IPS-20b (cell line): ENCODE measurements at regions not wholly inside any gene's neighbourhood (a gene's known extent, or its start where the extent isn't known, plus 50 kb on each side); places are given as distances from the start of the nearest gene placed in this dataset.

ENCODE experiments used
- H3K27ac ChIP-seq: one replicate; pipeline ENCODE4 v1.5.1; 2013; ENCODE audit warnings: low read length
- H3K27me3 ChIP-seq: 2 replicates; pipeline ENCODE4 v1.6.1; 2013; ENCODE audit warnings: mild to moderate bottlenecking, low read length, inconsistent platforms; ENCODE audit not compliant: insufficient read depth
- H3K36me3 ChIP-seq: 2 replicates; pipeline ENCODE4 v1.6.1; 2013; ENCODE audit warnings: low read depth, mild to moderate bottlenecking, inconsistent platforms, low read length, moderate library complexity; ENCODE audit not compliant: insufficient read depth
- H3K4me1 ChIP-seq: 2 replicates; pipeline ENCODE4 v1.6.1; 2013; ENCODE audit warnings: mild to moderate bottlenecking, control low read depth, inconsistent platforms, low read length, moderate library complexity; ENCODE audit not compliant: insufficient read depth
- H3K4me3 ChIP-seq: 2 replicates; pipeline ENCODE4 v1.5.1; 2013; ENCODE audit warnings: mild to moderate bottlenecking, low read length, inconsistent platforms
- H3K9ac ChIP-seq: 2 replicates; pipeline ENCODE4 v1.6.1; 2013; ENCODE audit warnings: low read depth, mild to moderate bottlenecking, inconsistent platforms, low read length, moderate library complexity
- H3K9me3 ChIP-seq: 2 replicates; pipeline ENCODE4 v1.6.1; 2013; ENCODE audit warnings: mild to moderate bottlenecking, low read depth, low read length, inconsistent platforms; ENCODE audit not compliant: insufficient read depth

DNA sequence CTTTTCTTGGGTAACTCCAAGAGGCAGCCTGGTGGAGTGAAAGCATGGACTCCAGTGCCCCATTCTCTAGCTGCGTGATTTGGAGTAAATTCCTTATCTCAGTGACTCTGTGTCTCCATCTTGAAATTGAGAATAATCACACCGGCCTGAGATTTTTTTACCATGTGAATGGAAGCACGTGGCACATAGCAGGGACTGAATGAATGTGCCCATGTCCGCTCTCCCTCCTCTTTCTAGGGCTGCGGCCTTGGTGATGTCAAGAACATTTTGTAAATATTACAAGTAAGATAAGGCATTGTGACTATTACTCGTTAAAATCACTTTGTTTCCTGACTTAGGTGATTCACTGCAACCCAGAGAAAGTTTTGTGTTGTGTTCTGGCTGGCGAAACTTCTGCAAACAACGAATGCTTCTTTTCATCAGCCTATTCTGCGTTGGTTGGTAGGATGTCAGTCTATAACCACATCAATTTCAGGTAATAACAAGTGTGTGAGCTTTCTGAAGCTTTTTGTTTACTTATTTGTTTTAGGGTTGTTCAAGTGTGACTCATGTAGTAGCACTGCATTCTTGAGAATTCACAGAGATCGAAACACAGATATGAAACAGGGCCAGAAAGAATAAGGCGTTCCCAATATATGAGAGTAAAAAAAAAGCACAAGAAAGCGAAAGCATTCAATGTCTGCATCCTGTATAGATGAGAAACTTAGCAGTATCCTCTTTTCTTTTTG, 135.7 kb upstream of the SLC45A1 start:
- no peaks in the 10 kb centered on the region for H3K27me3 ChIP-seq
- H3K9ac ChIP-seq = no peak overlapping the region
- H3K9me3 ChIP-seq = peaks cover 6% of the 10 kb centered on the region
- no peak overlapping the region for H3K4me3 ChIP-seq
- no peaks in the 10 kb centered on the region for H3K36me3 ChIP-seq
- H3K4me1 ChIP-seq = no peaks in the 10 kb centered on the region
- no peak overlapping the region for H3K27ac ChIP-seq

DNA sequence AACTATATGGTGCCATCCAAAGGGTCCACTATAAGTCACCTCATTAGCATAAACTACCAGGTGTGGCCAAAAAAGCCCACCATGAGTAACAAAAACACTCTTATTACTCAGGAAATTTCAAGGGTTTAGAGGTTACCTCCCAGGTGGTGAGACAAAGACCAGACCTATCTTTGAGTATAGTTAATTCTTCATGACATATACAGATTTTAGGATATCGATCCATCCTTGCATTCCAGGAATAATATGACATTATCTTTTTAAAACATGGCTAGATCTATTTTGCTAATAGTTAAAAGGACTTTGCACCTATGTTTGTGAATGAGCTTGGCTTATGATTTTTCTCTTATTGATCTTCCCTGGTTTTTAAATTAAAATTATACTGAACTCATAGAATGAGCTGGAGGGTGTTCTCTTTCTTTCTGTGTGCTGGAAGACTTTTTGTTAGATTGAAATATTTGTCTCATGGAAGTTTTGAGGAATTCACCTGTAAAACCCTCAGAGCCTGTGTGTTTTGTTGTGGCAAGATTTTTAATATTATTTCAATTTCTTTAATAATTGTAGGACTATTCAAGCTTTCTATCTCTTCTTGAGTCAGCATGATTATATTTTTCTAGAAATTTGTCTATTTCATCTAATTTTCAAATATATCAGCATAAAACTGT, 138.7 kb upstream of the SLC45A1 start:
- Histone ChIP-seq H3K9ac (no peak overlapping the region), H3K36me3 (no peaks in the 10 kb centered on the region), H3K4me1 (no peaks in the 10 kb centered on the region), H3K27ac (no peak overlapping the region), H3K27me3 (no peaks in the 10 kb centered on the region), H3K4me3 (no peak overlapping the region), H3K9me3 (peaks cover 6% of the 10 kb centered on the region)

DNA sequence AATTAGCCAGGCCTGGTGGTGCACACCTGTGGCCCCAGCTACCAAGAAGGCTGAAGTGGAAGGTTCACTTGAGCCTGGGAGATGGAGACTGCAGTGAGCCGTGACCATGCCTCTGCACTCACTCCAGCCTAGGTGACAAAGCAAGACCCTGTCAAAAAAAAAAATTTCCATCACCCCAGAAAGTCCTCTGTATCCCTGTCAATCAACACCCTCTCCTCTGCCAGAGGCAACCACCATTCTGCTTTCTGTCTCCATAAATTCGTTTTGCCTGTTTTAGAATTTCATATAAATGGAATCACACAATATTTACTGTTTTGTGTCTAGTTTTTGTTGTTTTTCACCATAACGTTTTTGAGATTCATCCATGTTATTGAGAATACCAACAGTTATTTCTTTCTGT, 141.6 kb upstream of the SLC45A1 start:
- Histone ChIP-seq H3K27ac (no peak overlapping the region), H3K9me3 (peaks cover 6% of the 10 kb centered on the region), H3K4me3 (no peak overlapping the region)

DNA sequence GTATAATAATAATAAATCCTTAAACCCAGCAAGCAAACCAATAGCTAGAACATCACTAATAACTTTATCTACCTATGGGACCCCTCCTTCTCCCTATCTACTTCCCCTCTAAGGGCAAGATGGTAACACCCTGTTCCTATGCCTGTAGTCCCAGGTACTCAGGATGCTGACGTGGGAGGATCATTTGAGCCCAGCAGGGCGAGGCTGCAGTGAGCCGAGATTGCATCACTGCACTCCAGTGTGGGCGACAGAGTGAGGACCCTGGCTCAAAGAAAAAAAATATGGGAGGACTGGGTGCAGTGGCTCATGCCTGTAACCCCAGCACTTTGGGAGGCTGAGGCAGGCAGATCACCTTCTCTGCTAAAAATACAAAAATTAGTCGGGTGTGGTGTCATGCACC, 143.1 kb upstream of the SLC45A1 start:
- Histone ChIP-seq H3K4me3 (no peak overlapping the region), H3K27ac (no peak overlapping the region), H3K9ac (no peak overlapping the region), H3K9me3 (peaks cover 6% of the 10 kb centered on the region), H3K4me1 (0 out of 2 replicates have a peak, but pooled peaks cover 4% of the 10 kb centered on the region), H3K27me3 (no peaks in the 10 kb centered on the region), H3K36me3 (no peaks in the 10 kb centered on the region)

More for the DNA sequence above, 141.6 kb upstream of the SLC45A1 start:
- Histone ChIP-seq H3K36me3 (no peaks in the 10 kb centered on the region), H3K4me1 (no peaks in the 10 kb centered on the region), H3K9ac (no peak overlapping the region), H3K27me3 (no peaks in the 10 kb centered on the region)

DNA sequence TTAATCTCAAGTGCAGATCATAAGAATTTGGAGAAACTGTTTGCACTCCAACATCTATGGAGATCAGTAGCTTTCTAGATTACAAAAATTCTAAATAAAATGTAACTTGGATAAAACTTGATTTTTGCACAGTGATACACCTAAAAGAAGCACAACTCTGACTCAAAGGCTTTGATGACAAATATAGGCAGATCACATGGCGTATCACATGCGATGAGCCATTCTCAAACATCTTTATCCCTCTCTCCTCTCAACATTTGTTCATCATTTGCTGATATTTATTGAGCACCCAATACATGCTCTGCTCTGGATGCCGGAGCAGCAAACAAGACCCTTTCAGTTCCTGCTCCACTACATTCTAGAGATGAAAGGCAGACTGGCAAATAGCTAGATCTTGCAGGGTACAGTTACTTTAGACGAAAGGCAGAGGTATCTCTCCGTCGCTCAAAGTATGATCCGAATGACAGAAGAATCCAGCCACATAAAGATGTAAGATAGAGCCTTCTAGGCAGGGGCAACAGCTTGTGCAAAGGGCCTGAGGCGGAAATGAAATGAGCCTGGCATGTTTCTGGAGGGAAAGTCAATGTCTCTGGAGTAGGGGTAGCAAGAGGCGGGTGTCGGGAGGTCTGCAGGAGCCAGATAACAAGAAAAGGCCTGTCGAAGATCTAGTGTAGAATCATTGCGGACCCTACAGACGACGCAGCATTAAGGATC, 145.8 kb upstream of the ERRFI1 start:
- Histone ChIP-seq H3K27ac (no peak overlapping the region), H3K27me3 (no peaks in the 10 kb centered on the region), H3K4me1 (peaks cover 8% of the 10 kb centered on the region; the same call in 1 of the 2 replicates), H3K9ac (no peak overlapping the region), H3K4me3 (no peak overlapping the region), H3K9me3 (no peaks in the 10 kb centered on the region), H3K36me3 (no peaks in the 10 kb centered on the region)

DNA sequence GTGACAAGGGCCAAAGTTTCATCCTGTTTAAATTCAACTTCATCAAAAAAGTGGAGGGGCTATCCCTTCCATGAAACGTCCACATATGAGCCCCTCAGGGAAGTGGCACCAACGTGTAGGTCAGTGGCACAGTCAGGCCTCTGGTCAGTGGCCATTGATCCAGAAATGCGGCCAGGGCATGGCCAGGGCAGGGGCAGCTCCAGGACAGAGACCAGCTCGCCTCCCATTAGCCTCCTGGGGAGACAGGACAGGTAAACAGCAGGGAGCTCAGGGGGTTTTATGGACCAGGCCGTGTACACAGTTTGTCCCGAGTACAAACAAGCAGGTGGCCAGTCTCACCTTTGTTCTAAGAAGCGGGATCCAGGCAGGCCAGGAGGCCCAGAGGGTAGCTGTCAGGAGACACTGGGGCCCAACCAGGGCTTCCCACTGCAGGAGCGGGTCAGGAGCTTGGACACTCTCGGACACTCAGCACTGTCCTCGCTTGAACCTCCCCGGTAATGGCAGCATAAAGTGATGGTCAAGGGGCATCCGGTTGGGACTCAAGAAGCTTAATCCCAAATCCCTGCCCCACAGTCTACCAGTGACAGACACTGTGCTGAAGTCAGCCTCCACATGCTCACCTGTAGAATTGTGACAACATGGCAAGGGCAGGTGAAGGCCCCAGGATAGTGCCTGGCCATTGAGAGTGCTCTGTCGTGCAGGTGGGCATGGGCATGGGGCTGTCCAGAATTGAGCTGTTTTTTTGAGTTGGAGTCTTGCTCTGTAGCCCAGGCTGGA, 144.1 kb upstream of the ERRFI1 start:
- no peaks in the 10 kb centered on the region for H3K27me3 ChIP-seq
- H3K4me3 ChIP-seq = no peak overlapping the region
- no peaks in the 10 kb centered on the region for H3K9me3 ChIP-seq
- H3K36me3 ChIP-seq = no peaks in the 10 kb centered on the region
- H3K4me1 ChIP-seq = peaks cover 16% of the 10 kb centered on the region
- no peak overlapping the region for H3K27ac ChIP-seq
- no peak overlapping the region for H3K9ac ChIP-seq

DNA sequence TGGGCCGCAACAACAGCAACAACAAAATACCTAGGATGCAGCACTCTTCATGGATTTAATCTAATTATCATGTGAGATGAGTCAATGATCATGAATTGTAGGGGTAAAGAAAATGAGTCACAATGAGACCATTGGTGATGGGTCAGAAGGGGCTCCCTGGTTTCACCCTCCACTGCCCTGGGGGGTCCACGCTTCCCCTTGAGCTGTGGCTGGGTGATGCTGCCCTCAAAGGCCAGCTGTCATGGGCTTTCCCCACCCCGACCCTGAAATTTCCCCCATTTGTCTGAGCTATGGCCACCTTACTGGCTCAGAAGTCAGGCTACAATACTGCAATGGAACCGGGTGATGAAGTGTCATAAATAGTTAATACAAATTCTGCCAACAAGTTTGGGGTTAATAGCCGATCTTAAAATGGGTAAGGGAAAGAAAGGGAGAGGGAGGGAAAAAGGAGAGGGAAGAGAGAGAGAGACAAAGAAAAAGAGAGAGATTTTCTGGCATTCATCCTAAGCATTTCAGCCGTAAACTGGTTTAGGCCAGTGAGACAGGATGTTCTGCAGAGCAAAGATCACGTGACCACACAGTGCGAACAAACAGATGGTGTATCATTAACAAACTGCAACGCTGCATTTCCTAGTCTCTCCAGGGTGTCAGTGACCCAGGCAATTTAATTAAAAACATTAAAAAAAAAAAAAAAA, 143.4 kb upstream of the ERRFI1 start:
- H3K27me3 ChIP-seq = no peaks in the 10 kb centered on the region
- H3K27ac ChIP-seq = no peak overlapping the region
- no peaks in the 10 kb centered on the region for H3K36me3 ChIP-seq
- H3K4me1 ChIP-seq = peaks cover 16% of the 10 kb centered on the region
- no peak overlapping the region for H3K4me3 ChIP-seq
- no peaks in the 10 kb centered on the region for H3K9me3 ChIP-seq
- no peak overlapping the region for H3K9ac ChIP-seq

DNA sequence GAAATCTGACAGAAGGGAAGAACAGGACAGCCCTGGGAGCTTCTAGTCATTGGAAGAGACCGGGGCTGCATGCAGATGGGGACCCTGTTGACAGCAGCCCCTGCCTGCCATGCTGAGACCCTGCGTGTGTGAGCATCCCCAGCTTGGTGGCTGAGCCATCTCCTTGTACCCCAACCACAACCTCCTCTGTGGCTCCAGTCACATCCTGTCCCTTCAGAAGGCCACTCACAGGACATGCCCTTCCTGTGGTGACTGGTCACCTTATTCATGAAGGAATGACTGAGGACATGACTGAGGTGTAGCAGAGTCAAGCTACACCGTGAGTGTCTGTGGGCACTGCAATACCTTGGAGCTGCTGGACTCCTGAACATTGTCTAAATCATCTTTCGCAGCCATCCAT, 141.8 kb upstream of the ERRFI1 start:
- H3K9me3 ChIP-seq = no peaks in the 10 kb centered on the region
- no peak overlapping the region for H3K4me3 ChIP-seq
- H3K9ac ChIP-seq = peak overlapping the region; percentile 60; the same call in 1 of the 2 replicates
- H3K27ac ChIP-seq = peak overlapping the region; percentile 78
- peaks cover 16% of the 10 kb centered on the region for H3K4me1 ChIP-seq
- H3K36me3 ChIP-seq = no peaks in the 10 kb centered on the region
- H3K27me3 ChIP-seq = no peaks in the 10 kb centered on the region

DNA sequence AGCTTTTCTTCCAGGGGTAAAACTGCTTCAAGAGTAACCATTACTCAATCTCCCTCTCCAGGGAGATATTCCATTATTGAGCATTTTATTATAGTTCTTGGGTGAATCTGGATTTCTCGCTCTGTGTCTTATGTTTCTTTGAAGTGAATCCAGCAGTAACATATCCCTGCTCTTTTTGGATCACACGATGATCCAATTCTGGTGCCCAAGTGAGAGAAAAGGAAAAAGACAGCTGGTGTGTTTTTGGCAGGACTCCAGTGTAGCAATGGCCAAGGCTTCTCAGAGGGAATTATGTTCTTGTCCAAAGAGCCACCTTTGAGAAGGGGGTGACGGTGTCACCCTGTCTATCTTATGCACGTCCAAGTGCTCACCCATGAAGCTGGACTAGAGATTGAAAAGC, 140.3 kb upstream of the ERRFI1 start:
- Histone ChIP-seq H3K36me3 (no peaks in the 10 kb centered on the region), H3K9ac (peak overlapping the region; percentile 55; the same call in 1 of the 2 replicates), H3K9me3 (no peaks in the 10 kb centered on the region), H3K4me3 (no peak overlapping the region), H3K27ac (peak overlapping the region; percentile 67), H3K4me1 (peaks cover 16% of the 10 kb centered on the region), H3K27me3 (no peaks in the 10 kb centered on the region)

DNA sequence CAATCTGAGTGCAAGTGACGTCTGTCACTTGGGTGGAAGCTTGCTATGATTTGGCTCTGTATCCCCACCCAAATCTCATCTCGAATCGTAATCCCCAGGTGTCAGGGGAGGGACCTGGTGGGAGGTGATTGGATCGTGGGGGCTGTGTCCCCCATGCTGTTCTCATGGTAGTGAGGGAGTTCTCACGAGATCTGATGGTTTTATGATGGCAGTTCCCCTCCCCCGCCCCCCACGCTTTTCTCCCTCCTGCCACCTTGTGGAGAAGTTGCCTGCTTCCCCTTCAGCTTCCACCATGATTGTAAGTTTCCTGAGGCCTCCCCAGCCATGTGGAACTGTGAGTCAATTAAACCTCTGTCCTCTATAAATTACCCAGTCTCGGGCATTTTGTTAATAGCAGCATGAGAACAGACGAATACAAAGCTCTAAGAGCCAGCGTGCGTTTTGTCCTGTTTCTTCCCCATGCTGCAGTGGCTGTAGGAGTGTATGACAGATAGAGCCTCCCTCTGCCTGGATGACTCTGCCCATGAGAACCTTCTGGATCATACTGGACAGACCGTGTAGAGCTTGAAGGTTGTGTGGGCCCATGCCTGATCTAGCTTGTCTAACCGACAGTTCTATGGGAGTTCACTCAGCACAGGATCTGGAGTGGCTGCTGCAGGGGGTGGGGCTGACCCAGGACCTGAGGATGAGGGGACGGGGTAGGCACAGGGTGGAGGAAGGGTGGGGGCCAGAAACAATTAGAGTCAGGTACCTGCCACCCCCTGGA, 139.7 kb upstream of the ERRFI1 start:
- no peak overlapping the region for H3K4me3 ChIP-seq
- peak overlapping the region; percentile 55 for H3K9ac ChIP-seq
- no peaks in the 10 kb centered on the region for H3K27me3 ChIP-seq
- peak overlapping the region; percentile 55 for H3K27ac ChIP-seq
- peaks cover 16% of the 10 kb centered on the region for H3K4me1 ChIP-seq
- H3K36me3 ChIP-seq = no peaks in the 10 kb centered on the region
- no peaks in the 10 kb centered on the region for H3K9me3 ChIP-seq
